ELF-1 (cell line): ENCODE measurements at regions not wholly inside any gene's neighbourhood (a gene's known extent, or its start where the extent isn't known, plus 50 kb on each side); places are given as distances from the start of the nearest gene placed in this dataset.
A peak's percentile ranks its signal among the peaks of the same experiment; 100 is the strongest.

Experiments
- DNase-seq: peaks from one replicate; pipeline ENCODE4 v3.0.0-alpha.2; 2016; ENCODE audit warnings: low read depth, low spot score

DNA sequence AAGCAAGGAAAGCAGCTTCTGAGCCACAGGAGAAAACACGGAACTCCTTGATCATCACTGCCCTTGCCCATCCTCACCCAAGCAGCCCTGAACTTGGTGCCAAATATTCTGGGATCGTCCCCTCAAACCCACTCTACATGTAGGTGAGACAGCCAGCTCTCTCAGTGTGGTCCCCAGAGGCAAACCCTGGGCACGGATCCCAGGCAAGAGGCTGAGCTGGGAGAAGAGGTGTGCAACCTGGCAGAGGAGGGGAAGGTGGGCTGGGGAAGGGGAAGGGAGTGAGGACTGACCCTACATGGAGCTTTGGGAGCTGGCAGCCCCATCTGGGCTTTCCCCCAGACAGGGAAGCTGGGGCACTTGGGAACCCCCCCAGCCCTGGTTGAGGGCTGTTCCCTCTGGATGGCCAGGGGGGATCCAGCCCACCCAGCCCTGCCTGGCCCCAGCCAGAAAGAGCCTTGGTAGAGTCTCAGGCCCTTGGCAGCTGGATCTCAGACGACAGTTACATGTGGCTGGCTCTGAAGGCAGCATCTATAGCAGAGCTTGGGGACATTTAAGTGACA, 186.2 kb upstream of the CST7 start:
- no peak for DNase-seq

DNA sequence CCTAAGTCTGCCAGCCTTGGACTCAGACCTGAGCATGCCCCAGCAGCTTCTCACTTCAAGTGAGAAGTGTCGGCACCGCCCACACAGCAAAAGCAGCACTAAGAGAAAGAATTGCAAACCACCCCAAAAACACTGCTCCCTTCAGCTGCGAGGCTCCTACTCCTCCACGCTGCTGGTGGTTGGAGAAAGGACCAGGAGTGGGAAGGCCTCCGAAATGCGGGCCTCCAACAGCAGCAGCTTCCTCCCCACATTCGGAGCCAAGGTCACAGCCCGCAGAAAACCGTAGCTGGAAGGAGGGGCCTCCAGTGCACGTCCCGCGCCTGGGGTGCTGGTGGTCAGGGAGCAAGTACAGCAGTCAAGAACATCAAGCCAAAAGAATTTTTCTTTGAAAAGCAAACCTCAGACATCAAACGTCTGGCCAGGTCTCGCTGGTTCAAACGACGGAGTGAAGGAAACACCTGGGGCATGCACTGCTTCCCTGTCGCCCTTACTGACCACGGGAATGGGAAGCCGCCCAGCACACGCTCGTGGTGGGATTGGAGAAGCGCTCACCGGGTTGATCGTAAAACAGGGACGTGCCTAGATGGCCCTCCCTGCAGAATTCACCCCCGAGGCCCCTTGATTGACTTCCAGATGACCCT, 185.6 kb upstream of the CST7 start:
- DNase-seq: no peak

DNA sequence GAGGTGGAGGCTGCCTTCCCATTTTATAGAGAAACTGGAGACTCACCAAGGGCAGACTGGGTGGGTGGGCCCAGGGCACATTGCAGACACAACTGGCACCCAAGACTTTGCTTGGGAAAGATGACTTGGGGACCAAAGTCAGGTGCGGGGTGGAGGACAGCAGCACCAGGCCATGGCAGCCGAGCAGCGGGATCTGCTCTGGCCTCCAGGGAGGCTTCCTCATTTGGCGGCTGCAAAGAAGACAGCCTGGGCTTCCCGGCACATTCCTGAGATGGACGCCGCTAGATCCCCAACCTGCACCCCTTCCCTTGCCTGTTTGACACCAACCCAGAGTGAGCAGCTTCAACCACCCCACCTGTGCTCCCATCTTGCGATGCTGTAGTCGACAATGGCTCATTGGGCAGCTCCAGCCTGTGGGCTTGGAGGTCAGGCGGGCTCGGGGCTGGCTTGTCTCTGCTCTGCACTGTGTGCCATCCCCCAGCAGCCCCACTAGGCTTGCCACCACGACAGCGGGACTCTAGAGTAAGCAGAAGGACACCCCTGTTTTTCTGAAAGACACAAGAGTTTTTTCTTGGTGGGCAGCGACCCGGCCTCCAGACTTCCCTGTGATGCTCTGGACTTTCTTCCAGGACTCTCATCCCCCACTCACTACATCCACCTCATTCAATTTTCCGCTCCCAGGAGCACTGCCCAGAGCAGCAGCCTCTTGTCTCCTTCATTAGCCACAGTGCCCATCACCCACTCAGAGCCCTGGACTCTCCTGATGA, 184.9 kb upstream of the CST7 start:
- DNase-seq: no peak

DNA sequence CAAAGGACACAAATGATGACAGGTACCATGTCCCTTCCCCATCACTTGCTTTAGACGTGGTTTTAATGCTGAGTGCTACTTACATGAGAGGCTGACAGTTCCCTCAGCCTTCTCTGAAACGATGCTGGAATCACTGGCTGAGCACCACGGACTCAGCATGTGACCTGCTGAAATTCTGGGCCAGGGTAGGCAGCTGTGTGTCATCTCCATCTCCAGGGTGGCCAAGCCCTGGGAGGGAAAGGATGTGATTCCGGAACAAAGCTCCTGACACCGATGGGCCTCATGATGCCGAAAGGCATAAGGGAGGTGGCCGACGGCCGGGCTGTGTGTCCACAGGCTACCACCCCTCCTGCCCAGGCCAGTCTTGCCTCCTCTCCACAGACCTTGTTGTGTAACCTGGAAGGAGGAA, 184.3 kb upstream of the CST7 start:
- no peak for DNase-seq

DNA sequence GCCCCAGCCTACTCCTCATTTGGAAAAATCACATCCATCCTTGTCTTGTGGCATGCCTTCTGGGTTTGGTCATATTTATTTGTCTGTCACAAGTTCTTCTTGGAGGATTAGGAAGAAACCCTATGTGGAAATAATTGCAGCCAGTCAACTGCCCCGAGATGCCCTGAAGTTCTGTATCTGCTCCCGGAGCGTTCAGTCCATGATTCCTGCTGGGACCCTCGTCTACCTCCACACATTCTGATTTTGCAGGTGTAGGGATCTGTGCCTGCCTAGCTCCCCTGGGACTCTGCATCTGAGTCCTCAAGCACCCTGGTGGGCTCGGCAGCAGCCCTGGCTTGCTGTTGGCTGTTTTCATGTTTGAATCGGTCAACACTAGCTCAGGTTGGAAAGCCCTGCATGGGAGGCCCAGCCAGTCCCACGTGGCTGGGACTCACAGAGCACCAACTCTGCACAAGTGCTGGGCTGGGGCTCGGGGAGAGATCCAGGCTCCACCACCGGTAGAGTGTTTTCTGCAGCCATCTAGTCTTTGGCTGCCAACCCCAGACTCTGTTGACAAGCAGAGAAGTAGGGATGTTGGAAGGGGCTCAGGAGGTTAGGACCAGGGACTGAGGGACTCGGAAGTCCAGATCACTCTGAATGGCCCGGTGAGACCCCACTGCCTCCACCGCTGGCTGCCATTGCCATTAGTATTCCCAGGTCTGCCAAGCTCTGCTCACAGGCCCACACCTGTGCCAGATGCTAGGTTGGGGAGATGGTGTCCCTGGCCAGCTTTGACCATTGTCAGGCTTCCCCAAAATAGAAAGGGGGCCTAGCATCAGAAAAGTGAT, 183.5 kb upstream of the CST7 start:
- no peak for DNase-seq

DNA sequence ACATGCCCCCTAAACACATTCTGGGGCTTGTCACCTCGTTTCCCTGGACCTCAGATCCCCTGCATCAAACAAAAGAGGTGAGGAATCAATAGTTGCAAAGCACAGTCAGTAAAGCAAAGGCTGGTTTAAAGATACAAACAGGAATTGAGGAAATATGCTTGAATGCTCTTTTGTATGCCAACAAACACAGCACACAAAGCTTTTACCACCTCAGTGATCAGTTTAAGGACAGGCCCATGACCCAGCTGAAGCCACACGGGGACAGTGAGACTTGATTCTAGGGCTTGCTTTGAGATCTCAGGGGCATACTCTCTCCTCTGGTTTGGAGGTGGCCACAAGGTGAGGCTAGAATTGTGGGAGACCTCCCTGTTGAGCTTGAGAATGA, 182.9 kb upstream of the CST7 start:
- no peak for DNase-seq

DNA sequence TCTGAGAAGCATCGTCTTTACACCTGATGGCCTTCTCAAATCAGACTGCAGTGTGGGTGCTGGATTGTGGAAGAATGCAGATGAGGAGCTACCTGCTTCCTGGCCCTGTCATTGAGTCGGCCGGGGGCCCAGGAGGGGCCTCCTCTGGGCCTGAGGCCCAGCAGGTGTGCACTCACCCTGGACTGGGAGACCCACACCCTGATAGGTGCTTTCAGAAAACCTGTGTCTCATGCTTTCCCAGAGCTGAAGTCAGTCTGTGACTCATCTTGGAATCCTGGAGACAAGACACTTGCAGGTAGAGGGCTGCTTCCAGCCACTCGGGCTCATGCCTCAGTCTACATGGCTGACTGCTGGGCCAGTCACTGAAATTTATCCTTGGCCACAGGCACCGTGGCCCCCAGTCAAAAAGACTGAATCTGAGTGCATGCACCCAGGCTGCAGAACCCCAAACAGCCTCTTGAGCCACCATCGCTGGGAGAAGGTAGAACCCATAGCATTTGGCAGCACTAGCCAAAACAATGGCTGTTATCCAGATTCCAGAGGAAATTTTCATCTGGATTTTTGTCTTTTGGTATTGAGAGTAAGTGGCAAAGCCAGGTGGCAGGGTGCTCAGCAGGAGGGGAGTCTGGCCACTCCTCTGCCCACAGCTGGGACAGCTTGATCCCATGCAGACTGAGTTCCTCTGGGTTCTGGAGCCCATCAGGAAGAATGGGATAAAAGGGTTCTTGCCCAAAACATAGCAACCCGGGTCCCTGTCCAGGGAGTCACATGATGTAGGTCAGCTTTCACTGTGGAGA, 182.0 kb upstream of the CST7 start:
- no peak for DNase-seq

DNA sequence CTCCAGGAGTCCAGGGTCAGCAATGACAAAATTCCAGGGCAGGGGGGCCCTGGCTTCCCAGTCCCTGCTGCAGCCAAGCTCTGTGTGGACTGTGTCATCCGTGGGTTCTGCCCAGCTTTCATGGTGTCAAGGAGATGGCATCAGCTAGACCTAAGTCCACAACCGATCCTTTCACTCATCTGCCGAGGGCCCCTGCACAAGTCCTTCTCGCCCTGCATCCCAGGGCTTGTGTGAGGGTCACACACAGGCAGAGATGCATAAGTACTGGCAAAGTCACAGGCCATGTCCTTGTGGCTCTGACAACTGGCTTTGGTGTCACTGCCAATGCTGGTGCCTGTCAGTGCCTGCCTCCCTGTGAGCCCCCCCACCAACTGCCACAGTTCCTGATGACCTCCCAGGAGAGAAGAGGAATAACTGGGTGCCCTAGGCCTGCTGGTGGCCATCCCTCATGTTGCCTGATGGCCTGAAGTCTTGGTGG, 181.4 kb upstream of the CST7 start:
- DNase-seq: no peak

DNA sequence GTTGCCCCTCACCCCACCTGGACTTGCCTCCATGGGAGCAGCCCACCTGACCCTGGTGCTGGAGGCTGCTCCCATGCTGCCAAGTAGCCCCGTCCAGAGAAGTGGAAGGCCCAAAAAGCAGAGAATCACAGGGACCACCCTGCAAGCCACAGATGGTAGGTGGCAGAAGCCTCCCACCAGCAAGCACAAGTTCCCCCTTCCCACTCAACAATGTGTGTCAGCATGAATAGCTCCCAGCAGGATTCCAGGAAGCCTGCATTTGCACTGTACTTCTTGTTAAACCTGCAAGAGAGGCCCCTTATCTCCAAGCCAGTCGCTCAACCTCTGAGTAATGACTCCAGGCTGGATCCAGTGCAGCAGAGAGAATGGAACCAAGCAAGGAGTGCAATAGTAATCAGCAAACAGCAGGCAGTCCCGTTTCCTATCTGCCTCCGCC, 180.8 kb upstream of the CST7 start:
- DNase-seq: peak; percentile 72

DNA sequence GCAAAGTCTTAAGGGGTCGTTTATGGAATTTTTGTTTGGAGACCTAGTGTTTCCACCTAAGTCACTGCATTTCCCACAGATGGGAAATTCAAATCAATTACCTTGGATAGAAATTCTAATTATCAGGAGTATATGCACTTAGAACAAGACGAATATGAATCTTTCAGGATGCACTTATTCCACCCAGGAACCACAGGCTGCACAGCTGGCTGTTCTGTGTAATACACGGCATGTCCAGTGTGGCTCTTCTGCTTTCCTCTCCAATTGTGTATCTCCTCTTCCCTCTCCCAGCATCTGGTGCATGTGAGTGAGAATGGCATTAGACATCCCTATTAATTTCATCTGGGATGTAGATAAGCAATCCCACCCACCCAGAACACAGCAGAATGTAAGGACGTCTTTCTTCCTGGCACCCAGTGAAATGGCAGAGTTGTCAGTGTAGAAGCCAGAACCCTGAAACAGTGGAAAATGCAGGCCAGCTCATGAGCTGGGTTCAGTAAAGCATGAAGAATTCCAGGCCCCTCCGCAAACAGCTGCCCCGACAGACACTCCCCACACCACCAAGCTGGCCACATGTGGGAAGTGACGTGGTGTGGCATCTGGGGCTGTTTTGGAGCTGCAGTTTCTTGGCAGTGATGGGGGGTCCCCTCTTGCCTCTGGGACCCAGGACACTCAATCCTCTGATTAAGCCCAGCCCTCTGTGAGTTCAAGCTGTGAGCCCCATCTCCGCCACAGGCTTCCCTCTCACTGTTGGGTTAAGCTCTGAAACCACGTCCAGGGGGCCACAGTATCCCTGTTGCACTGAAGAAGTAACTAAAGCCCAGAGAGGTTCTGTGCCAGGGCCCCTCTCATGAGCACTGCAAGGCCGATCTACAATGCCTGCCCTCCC, 180.1 kb upstream of the CST7 start:
- no peak for DNase-seq

DNA sequence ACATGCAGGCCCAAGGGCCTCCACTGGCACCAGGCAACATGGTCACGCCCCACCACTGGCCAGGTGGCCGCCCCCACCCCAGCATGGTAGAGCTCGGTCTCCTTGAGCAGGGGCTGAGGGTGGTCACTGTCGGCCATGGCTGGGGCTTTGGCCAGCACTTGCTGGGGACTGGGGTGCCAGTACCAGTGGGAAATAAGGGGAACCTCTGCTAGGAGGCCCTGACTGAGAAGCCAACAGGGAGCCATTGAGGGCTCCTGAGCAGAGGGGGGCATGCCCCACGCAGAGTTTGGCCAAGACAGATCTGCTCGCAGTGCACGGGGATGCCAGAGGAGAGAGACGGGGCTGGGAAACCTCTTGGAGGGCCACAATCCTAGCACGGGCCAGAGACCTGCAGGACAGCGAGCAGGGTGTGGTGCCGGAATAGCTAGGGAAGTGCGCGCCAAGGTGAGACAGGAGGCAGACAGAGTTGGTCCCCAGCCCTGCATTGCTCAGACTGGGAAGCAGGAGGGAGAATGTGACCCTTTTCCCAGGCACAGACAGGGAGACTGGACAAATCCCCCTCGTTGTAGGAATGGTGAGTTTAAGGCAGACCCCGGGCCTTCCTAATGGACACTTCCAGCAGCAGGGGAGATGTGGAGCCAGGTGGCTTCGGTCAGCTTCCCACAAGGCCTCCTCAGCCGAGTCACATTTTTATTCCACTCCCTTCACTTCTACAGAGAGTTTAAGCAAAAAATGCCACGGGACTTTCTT, 179.0 kb upstream of the CST7 start:
- DNase-seq: no peak

DNA sequence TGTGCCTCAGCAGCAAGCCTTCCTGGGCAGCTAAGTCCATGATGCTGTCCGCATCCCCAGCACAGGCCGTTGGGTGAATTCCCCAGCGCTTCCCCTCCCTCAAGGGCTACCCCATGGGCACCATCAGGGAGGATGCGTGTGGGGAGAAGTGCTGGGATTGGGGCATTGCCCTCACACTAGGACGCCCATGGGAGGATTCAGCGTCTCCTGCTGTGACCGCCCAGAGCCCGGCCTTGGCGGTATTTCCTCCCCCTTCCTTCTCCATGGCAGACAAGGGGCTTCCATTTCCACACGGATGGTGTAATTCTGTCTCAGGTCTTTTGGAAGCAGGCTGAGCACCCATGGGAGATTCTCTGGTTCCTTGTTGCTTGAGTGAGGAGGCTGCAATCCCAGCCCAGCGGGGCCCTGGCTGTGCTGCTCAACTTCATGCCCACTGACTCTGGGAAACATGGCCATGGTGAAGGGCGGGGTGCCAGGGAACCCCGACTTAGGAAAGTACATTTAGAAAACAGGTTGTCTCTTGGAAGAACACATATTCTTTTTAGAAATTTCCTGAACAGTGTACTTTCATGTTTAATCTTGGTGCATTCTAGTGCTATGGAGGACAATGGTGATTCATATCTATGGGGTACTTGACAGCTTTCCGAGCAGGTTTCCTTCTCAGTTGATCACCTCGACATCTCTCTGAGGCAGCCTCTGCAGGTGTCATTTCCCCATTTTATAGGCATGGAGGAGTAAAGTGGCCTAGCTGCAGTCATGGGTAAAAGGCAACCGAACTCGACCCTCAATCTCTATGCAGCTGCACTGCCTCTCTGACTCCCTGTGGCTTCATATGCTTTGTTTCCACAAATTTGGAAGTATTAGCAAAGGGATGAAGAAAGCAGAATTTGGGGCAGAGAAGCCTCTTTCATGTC, 178.2 kb upstream of the CST7 start:
- DNase-seq: no peak

DNA sequence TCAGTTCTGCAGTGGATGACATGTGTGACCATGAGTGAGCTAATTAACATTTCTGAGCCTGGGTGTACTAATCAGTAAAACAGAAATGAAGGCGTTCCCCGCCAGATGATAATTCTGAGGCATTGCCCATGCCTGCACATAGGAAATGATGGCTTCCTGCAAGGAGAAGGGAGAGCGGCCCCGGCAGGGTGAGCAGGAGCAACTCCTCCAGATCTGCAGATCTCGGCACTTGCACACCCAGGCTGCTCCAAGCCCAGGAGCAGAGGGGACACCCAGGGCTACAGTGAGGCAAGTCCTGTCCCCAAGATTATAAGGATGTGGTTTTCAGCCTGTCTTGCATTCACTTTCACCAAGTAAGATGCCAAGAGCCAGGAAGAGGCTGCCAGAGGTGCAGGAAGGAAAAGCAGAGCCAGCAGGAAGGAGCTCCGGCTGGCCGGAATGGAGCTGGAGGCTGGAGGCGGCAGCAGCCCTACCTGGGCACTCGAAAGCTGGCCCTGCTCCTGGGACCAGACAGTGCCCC, 177.5 kb upstream of the CST7 start:
- DNase-seq: no peak

DNA sequence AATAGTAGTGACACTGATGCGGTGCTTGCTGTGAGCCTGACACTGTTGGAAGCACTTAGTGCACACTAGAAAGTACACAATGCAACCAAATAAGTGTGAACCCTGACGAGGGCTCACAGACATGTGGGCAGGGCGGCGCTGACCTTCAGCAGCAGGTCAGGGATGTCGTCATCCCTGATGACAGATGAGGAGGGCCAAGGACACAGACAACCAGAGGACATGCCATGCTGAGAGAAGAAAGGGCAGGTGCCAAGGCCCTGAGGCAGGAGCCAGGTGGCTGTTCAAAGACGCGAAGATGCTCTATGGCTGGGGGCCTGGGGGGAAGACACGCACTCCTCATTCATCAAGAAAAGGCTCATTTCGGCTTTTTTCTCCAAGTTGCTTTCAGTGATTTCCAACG, 176.4 kb upstream of the CST7 start:
- no peak for DNase-seq

DNA sequence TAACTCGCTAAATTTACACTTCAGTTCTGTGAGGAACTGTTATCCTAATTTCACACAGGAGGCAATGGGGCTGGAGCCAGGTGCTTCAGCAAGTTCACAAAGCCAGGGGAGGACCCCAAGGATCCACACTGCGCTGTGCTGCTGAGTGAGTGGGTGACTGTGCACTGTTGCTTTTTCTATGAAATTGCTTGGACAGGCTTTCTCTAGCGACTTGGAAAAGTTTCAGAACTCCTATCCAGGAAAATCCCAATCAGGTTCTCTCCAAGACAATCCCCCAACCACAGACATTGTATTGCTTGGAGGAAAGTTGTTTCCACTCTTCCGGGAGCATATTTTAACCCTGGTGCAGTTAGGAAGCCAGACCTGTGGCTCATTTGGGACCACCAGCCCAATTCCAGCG, 175.9 kb upstream of the CST7 start:
- DNase-seq: no peak

DNA sequence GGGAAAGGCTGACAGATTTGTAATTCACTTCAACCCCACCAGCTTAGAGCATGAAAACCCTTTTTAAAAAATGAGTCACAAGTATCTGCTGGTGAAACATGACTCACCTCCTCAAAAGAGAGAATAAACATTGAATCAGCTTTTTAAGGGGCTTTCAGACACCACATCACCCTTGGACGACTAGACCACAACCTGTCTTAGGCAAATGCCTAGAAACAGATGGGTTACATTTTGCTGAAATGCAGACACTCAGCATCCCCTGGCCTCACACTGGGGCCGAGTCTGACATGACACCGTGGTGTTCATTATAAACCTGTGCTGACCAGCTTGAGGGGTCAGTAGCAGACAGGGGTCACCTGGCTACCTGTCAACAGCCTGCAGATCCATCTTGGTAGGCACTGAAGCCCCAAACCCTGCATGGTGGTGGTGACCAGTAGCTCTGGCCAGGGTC, 175.3 kb upstream of the CST7 start:
- no peak for DNase-seq

DNA sequence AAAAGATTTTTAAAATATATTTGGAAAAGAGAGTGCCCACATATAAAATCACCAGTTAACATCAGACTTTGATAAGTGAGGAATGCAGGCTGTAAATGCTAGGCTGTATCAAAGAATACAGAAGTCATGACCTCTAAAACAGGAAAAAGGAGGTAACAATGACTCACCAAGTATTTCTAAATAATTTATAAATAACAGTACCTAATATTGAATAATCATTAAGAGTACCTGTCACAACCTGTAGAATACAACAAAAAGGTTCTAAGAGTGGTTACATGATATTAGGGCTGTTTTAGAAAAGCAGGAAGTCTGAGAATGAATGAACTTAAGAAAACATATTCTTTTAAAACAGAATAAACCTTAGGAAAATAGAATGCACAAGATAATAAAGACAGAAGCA, 173.1 kb upstream of the CST7 start:
- no peak for DNase-seq

DNA sequence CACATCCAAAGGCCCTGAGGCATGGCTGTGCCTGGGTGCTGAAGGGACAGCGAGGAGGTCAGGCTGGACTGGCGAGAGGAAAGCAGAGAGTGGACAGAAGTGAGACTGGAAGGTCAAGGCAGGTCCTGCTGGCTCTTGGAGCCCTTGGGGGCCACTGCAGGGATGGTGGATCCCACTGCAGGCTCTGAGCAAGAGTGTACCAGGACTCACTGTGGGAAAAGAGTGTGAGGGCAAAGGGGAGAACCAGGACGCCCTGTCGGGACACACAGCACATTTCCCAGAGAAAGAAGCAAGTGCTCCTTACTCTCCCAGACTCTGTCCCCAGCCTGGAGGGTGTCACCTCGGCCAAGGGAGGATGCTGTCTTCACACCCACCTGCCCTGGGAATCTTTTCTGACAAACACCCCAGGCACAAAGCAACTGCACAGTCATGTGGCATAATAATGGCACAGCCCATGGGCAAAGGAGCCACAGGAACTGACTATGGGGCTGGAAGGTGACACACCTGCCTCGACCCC, 172.3 kb upstream of the CST7 start:
- no peak for DNase-seq
